Peyer's patch (tissue), 4 donors: ENCODE measurements at regions not wholly inside any gene's neighbourhood (a gene's known extent, or its start where the extent isn't known, plus 50 kb on each side); places are given as distances from the start of the nearest gene placed in this dataset.

Experiments used
- DNase-seq, 3 donors: peaks; one replicate each; pipeline ENCODE4 v3.0.0-alpha.2; 2017 to 2019
- H3K27ac ChIP-seq, 4 donors: fragments of 200-600 bp; sonication (generic); one replicate each; pipeline ENCODE4 v1.5.1; 2016 to 2019
- H3K27me3 ChIP-seq, 2 donors: fragments of 200-600 bp; sonication (generic); one replicate each; pipeline ENCODE4 v1.5.1; 2019
- H3K36me3 ChIP-seq, 3 donors: fragments of 200-600 bp; sonication (generic); one replicate each; pipeline ENCODE4 v1.5.1; 2016 to 2019
- H3K4me1 ChIP-seq, 4 donors: fragments of 200-600 bp; sonication (generic); one replicate each; pipeline ENCODE4 v1.5.1; 2016 to 2019
- H3K4me3 ChIP-seq, 4 donors: fragments of 200-600 bp; sonication (generic); 1 replicate in 3 of 4; 2 replicates in 1 of 4; pipeline ENCODE4 v1.5.1; 2016 to 2019; ENCODE audit warnings: mild to moderate bottlenecking in 1 of 4
- H3K9me3 ChIP-seq, 4 donors: fragments of 200-600 bp; sonication (generic); one replicate each; pipeline ENCODE4 v1.5.1; 2016 to 2019; ENCODE audit warnings: mild to moderate bottlenecking in 1 of 4
- CTCF ChIP-seq, 6 experiments: fragments of 450-650 bp in 4 of 6; fragments of 200-600 bp in 2 of 6; sonication (generic) in 1 of 6; IDR thresholded peaks; one replicate each; pipeline ENCODE4 v1.5.1; 2017 to 2019; ENCODE audit warnings: antibody characterized with exemption in 6 of 6, mild to moderate bottlenecking in 3 of 6, moderate library complexity in 1 of 6
- POLR2A ChIP-seq, 2 donors: fragments of 450-650 bp; IDR thresholded peaks; one replicate each; pipeline ENCODE4 v1.5.1; 2017; ENCODE audit warnings: antibody characterized with exemption in 2 of 2, mild to moderate bottlenecking in 2 of 2, moderate library complexity in 2 of 2

GRCh38 chr3:161602475-161602874, 105.9 kb downstream of the OTOL1 start:
- no peak overlapping the region for H3K4me3 ChIP-seq
- no peaks in the 10 kb centered on the region for H3K9me3 ChIP-seq
- no peaks in the 10 kb centered on the region for H3K27me3 ChIP-seq
- H3K36me3 ChIP-seq, result no peaks in the 10 kb centered on the region
- TF ChIP-seq POLR2A (IDR thresholded peaks at IDR 0.05) (no peak), CTCF (IDR thresholded peaks at IDR 0.05) (no peak)
- DNase-seq, result no peak
- H3K27ac ChIP-seq, result no peak overlapping the region
- H3K4me1 ChIP-seq, result no peaks in the 10 kb centered on the region

GRCh38 chr3:161602918-161603317, 106.3 kb downstream of the OTOL1 start:
- no peaks in the 10 kb centered on the region for H3K4me1 ChIP-seq

GRCh38 chr3:161607056-161607455, 110.4 kb downstream of the OTOL1 start:
- no peak for TF ChIP-seq POLR2A (IDR thresholded peaks at IDR 0.05)
- no peak for TF ChIP-seq CTCF (IDR thresholded peaks at IDR 0.05)
- Histone ChIP-seq H3K9me3 (no peaks in the 10 kb centered on the region), H3K27me3 (no peaks in the 10 kb centered on the region), H3K4me3 (no peak overlapping the region), H3K27ac (no peak overlapping the region), H3K36me3 (no peaks in the 10 kb centered on the region), H3K4me1 (no peaks in the 10 kb centered on the region)
- no peak for DNase-seq

More at GRCh38 chr3:161602918-161603317, 106.3 kb downstream of the OTOL1 start:
- Histone ChIP-seq H3K27ac (no peak overlapping the region), H3K27me3 (no peaks in the 10 kb centered on the region), H3K4me3 (no peak overlapping the region), H3K9me3 (no peaks in the 10 kb centered on the region), H3K36me3 (no peaks in the 10 kb centered on the region)
- DNase-seq, result no peak
- no peak for TF ChIP-seq CTCF (IDR thresholded peaks at IDR 0.05)
- no peak for TF ChIP-seq POLR2A (IDR thresholded peaks at IDR 0.05)

GRCh38 chr3:161619351-161619750, 122.7 kb downstream of the OTOL1 start:
- Histone ChIP-seq H3K4me1 (no peaks in the 10 kb centered on the region), H3K36me3 (no peaks in the 10 kb centered on the region), H3K27me3 (no peaks in the 10 kb centered on the region), H3K4me3 (no peak overlapping the region), H3K9me3 (no peaks in the 10 kb centered on the region), H3K27ac (no peak overlapping the region)
- DNase-seq, result no peak
- no peak for TF ChIP-seq CTCF (IDR thresholded peaks at IDR 0.05)
- no peak for TF ChIP-seq POLR2A (IDR thresholded peaks at IDR 0.05)

- Histone ChIP-seq H3K36me3 (no peaks in the 10 kb centered on the region), H3K27ac (no peak overlapping the region), H3K27me3 (no peaks in the 10 kb centered on the region), H3K4me3 (no peak overlapping the region), H3K9me3 (no peaks in the 10 kb centered on the region), H3K4me1 (no peaks in the 10 kb centered on the region)
- no peak for TF ChIP-seq CTCF (IDR thresholded peaks at IDR 0.05)
- no peak for DNase-seq
Observed at GRCh38 chr3:161630794-161631193, 134.2 kb downstream of the OTOL1 start.

GRCh38 chr3:161631536-161631935, 134.9 kb downstream of the OTOL1 start:
- no peak for TF ChIP-seq CTCF (IDR thresholded peaks at IDR 0.05)
- no peaks in the 10 kb centered on the region for H3K4me1 ChIP-seq
- H3K27me3 ChIP-seq, result no peaks in the 10 kb centered on the region
- no peaks in the 10 kb centered on the region for H3K36me3 ChIP-seq
- no peak overlapping the region for H3K4me3 ChIP-seq
- H3K27ac ChIP-seq, result no peak overlapping the region
- DNase-seq, result no peak
- H3K9me3 ChIP-seq, result no peaks in the 10 kb centered on the region
